ENCODE measurements at regions not wholly inside any gene's neighbourhood (a gene's known extent, or its start where the extent isn't known, plus 50 kb on each side); places are given as distances from the start of the nearest gene placed in this dataset.

DNA sequence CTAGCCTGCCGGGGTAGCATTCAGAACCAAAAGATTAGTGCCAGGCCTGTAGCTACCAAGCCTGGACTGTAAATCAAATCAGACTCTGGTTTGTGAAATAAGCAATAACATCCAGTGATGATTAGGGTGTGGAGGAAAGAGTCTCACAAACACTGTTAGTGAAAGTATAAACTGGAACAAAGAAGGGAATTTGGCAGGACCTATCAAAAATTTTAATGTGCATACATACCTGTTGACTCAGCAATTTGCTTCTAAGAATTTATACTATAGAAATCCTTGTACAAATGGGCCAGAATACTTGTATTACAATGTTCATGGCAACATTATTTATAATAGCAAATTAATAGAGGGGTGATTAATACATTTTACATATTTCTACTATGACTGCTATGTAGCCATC, 109.8 kb upstream of the WARS2 start:
- TF ChIP-seq EZH2phosphoT487 (IDR thresholded peaks at IDR 0.05; ENCODE audit: borderline replicate concordance, low read length) (no peak), CTCF (IDR thresholded peaks at IDR 0.05; ENCODE audit: low read depth, low read length, poor library complexity, severe bottlenecking) (no peak)

Measured in DOHH2 (cell line).